Upper lobe of left lung (tissue), 6 donors: ENCODE measurements at regions not wholly inside any gene's neighbourhood (a gene's known extent, or its start where the extent isn't known, plus 50 kb on each side); places are given as distances from the start of the nearest gene placed in this dataset.

Experiments
- ATAC-seq, 2 donors: fragments of 200-7000 bp; cut with Tn5 transposase; one replicate each; pipeline ENCODE4 v1.9.1; 2022; ENCODE audit warnings: mild to moderate bottlenecking in 2 of 2, moderate library complexity in 2 of 2; ENCODE audit not compliant: low FRiP score in 2 of 2
- DNase-seq, 2 donors: peaks; one replicate each; pipeline ENCODE4 v3.0.0-alpha.2; 2019 to 2020
- H3K27ac ChIP-seq, 4 donors: fragments of 200-600 bp; sonication (generic); one replicate each; pipeline ENCODE4 v1.5.1; 2016 to 2019
- H3K27me3 ChIP-seq, 4 donors: fragments of 200-600 bp; sonication (generic); one replicate each; pipeline ENCODE4 v1.5.1; 2017 to 2019
- H3K36me3 ChIP-seq, 4 donors: fragments of 200-600 bp; sonication (generic); one replicate each; pipeline ENCODE4 v1.5.1; 2016 to 2019
- H3K4me1 ChIP-seq, 4 donors: fragments of 200-600 bp; sonication (generic); one replicate each; pipeline ENCODE4 v1.5.1; 2018 to 2019
- H3K4me3 ChIP-seq, 4 donors: fragments of 200-600 bp; sonication (generic); one replicate each; pipeline ENCODE4 v1.5.1; 2017 to 2019; ENCODE audit warnings: mild to moderate bottlenecking in 2 of 4, moderate library complexity in 1 of 4
- H3K9me3 ChIP-seq, 4 donors: fragments of 200-600 bp; sonication (generic); one replicate each; pipeline ENCODE4 v1.5.1; 2018 to 2019
- CTCF ChIP-seq, 6 experiments: fragments of 450-650 bp in 4 of 6; fragments of 200-600 bp in 2 of 6; sonication (generic) in 2 of 6; IDR thresholded peaks; one replicate each; pipeline ENCODE4 v1.5.1; 2016 to 2019; ENCODE audit warnings: antibody characterized with exemption in 6 of 6
- EP300 ChIP-seq, 4 donors: sonication (generic); formaldehyde crosslinking; IDR thresholded peaks; one replicate each; pipeline ENCODE4 v1.5.1; 2017; ENCODE audit warnings: antibody characterized with exemption in 4 of 4, control low read depth in 2 of 4
- POLR2A ChIP-seq, 4 donors: fragments of 450-650 bp; IDR thresholded peaks; one replicate each; pipeline ENCODE4 v1.5.1; 2016 to 2017; ENCODE audit warnings: antibody characterized with exemption in 4 of 4, mild to moderate bottlenecking in 2 of 4
- POLR2AphosphoS5 ChIP-seq, 2 donors: sonication (generic); formaldehyde crosslinking; IDR thresholded peaks; one replicate each; pipeline ENCODE4 v1.5.1; 2017; ENCODE audit warnings: antibody characterized with exemption in 2 of 2
- WGBS, 2 donors: methylation state at CpG; one replicate each; pipeline ENCODE4 v1.1.5; 2017 to 2018; 5-methylcytosine and 5-hydroxymethylcytosine counted together
- donor health status: DM: no; HTN: no; CAD: no; lungs with moderate emphysema.
- donor health status: DM: no; HTN: yes; CAD: no; lungs with severe emphysema.

DNA sequence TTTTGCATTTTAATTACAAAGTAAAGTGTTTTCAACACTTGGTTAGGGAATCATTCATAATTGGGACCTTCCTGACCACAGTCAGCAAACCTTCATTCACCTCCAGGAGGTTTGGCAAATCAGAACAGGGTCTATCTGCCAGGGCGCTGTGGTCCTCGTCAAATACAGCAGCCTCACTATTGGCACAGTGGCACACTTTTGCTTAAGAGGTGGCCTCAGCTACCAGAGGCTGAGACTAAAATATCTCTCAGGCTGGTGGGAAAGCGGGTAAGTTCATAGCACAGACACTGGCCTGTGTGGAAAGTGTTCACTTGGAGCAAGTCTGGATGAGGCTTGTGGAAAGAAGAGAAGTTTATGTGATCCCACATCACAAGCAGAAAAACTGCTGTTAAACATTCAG is 268.6 kb upstream of the DAPK1 start:
- 82 to 89% methylated on average over 3 of the region's 3 CpGs for WGBS, 2 donors

GRCh38 chr9:87233431-87233830 is 264.2 kb upstream of the DAPK1 start:
- TF ChIP-seq POLR2AphosphoS5 (IDR thresholded peaks at IDR 0.05) = no peak
- TF ChIP-seq EP300 (IDR thresholded peaks at IDR 0.05) = no peak
- Histone ChIP-seq H3K27me3 (peaks cover 0 to 4% (median 0%) of the 10 kb centered on the region in 4 donors), H3K9me3 (no peaks in the 10 kb centered on the region), H3K4me3 (no peak overlapping the region), H3K27ac (no peak overlapping the region), H3K4me1 (no peaks in the 10 kb centered on the region), H3K36me3 (no peaks in the 10 kb centered on the region)
- ATAC-seq (no peak), DNase-seq (no peak)
- 80 to 84% methylated on average over 3 of the region's 3 CpGs for WGBS, 2 donors

More for the DNA sequence above, 268.6 kb upstream of the DAPK1 start:
- TF ChIP-seq EP300 (IDR thresholded peaks at IDR 0.05) (no peak), POLR2A (IDR thresholded peaks at IDR 0.05) (no peak), POLR2AphosphoS5 (IDR thresholded peaks at IDR 0.05) (no peak), CTCF (IDR thresholded peaks at IDR 0.05) (no peak)
- Histone ChIP-seq H3K36me3 (no peaks in the 10 kb centered on the region), H3K4me3 (no peak overlapping the region), H3K27me3 (no peaks in the 10 kb centered on the region), H3K27ac (no peak overlapping the region), H3K9me3 (no peaks in the 10 kb centered on the region), H3K4me1 (no peaks in the 10 kb centered on the region)
- ATAC-seq (no peak), DNase-seq (no peak)

- no peaks in the 10 kb centered on the region for H3K9me3 ChIP-seq
- ATAC-seq = no peak
- no peak overlapping the region for H3K4me3 ChIP-seq
- DNase-seq = no peak
- WGBS, 2 donors = 79 to 80% methylated on average over 15 of the region's 15 CpGs
- H3K36me3 ChIP-seq = no peaks in the 10 kb centered on the region
- TF ChIP-seq POLR2AphosphoS5 (IDR thresholded peaks at IDR 0.05) (no peak), CTCF (IDR thresholded peaks at IDR 0.05) (no peak), EP300 (IDR thresholded peaks at IDR 0.05) (no peak), POLR2A (IDR thresholded peaks at IDR 0.05) (no peak)
- H3K4me1 ChIP-seq = no peaks in the 10 kb centered on the region
- peaks cover 0 to 4% (median 0%) of the 10 kb centered on the region in 4 donors for H3K27me3 ChIP-seq
- H3K27ac ChIP-seq = no peak overlapping the region
Observed at GRCh38 chr9:87233899-87234455, 263.7 kb upstream of the DAPK1 start.

GRCh38 chr9:87234854-87235253 is 262.8 kb upstream of the DAPK1 start:
- WGBS, 2 donors = 83 to 86% methylated on average over 3 of the region's 3 CpGs
- Histone ChIP-seq H3K27me3 (peaks cover 0 to 4% (median 0%) of the 10 kb centered on the region in 4 donors), H3K27ac (no peak overlapping the region), H3K4me3 (no peak overlapping the region), H3K36me3 (no peaks in the 10 kb centered on the region), H3K9me3 (no peaks in the 10 kb centered on the region), H3K4me1 (no peaks in the 10 kb centered on the region)
- ATAC-seq (no peak), DNase-seq (no peak)
- TF ChIP-seq CTCF (IDR thresholded peaks at IDR 0.05) (no peak), EP300 (IDR thresholded peaks at IDR 0.05) (no peak), POLR2A (IDR thresholded peaks at IDR 0.05) (no peak), POLR2AphosphoS5 (IDR thresholded peaks at IDR 0.05) (no peak)

DNA sequence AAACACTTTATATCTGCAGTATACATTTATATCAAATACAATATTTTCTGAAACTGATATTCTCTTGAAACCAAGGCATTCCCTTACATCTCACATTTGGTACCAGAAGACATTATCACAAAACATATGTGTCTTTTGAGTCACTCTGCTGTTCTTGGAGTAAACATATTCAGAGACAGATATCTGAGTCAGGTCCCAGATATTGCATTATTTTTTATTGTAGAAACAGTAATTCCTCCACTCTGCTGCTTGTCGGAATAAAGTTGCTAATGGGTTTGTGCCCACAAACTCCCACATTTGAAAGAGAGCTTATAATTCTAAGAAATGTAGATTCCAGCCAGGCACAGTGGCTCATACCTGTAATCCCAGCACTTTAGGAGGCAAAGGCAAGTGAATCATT is 261.1 kb upstream of the DAPK1 start:
- 0 to 90% methylated on average over 1 of the region's 1 CpG for WGBS, 2 donors
- Histone ChIP-seq H3K27me3 (peaks cover 0 to 4% (median 0%) of the 10 kb centered on the region in 4 donors), H3K4me1 (no peaks in the 10 kb centered on the region), H3K36me3 (no peaks in the 10 kb centered on the region), H3K27ac (no peak overlapping the region), H3K9me3 (no peaks in the 10 kb centered on the region), H3K4me3 (no peak overlapping the region)
- ATAC-seq (no peak), DNase-seq (no peak)
- TF ChIP-seq POLR2A (IDR thresholded peaks at IDR 0.05) (no peak), CTCF (IDR thresholded peaks at IDR 0.05) (no peak), POLR2AphosphoS5 (IDR thresholded peaks at IDR 0.05) (no peak), EP300 (IDR thresholded peaks at IDR 0.05) (no peak)
